T-cell (primary cell): ENCODE measurements at regions not wholly inside any gene's neighbourhood (a gene's known extent, or its start where the extent isn't known, plus 50 kb on each side); places are given as distances from the start of the nearest gene placed in this dataset.

ENCODE experiments used
- ATAC-seq, 4 experiments: fragments of 200-7000 bp in 3 of 4; fragments of 150-1000 bp in 1 of 4; cut with Tn5 transposase; replicated peaks in 1 of 4; 1 replicate in 3 of 4; 2 replicates in 1 of 4; pipeline ENCODE4 v1.10.0; 2021; ENCODE audit warnings: moderate library complexity in 3 of 4, mild to moderate bottlenecking in 2 of 4, moderate number of reproducible peaks in 1 of 4
- CTCF ChIA-PET, 2 donors: fragments of 300-600 bp; sonication (Branson Sonifier 250); formaldehyde crosslinking; loops; one replicate each; lab custom pipeline; 2022; ENCODE audit warnings: antibody characterized with exemption in 2 of 2; lab: Charles Lee
- POLR2A ChIA-PET, 2 donors: fragments of 300-600 bp; sonication (Branson Sonifier 250); formaldehyde crosslinking; loops; one replicate each; lab custom pipeline; 2022; ENCODE audit warnings: antibody characterized with exemption in 2 of 2; lab: Charles Lee
- DNase-seq, 35 experiments: peaks; one replicate each; pipeline versions ENCODE4 v3.0.0 to v3.0.0-alpha.2; 2013 to 2023
- H3K27ac ChIP-seq: one replicate; pipeline ENCODE4 v1.5.1; 2013; ENCODE audit warnings: low read length
- H3K27me3 ChIP-seq, 2 experiments: replicated peaks in 1 of 2; 1 replicate in 1 of 2; 2 replicates in 1 of 2; pipeline versions ENCODE4 v1.6.1 to v1.7.0; 2013; ENCODE audit warnings: low read length in 1 of 2, mixed read lengths in 1 of 2; ENCODE audit not compliant: control insufficient read depth in 2 of 2, insufficient read depth in 2 of 2; ENCODE audit errors: extremely low read depth in 1 of 2
- H3K36me3 ChIP-seq, 2 donors: 1 replicate in 1 of 2; 2 replicates in 1 of 2; pipeline versions ENCODE4 v1.6.1 to v1.7.0; 2013; ENCODE audit warnings: low read length in 1 of 2; ENCODE audit not compliant: control insufficient read depth in 2 of 2, insufficient read depth in 1 of 2; ENCODE audit errors: extremely low read depth in 1 of 2
- H3K4me1 ChIP-seq, 2 experiments: 1 replicate in 1 of 2; 2 replicates in 1 of 2; pipeline versions ENCODE4 v1.6.1 to v1.7.0; 2013; ENCODE audit warnings: low read length in 2 of 2, mixed read lengths in 1 of 2; ENCODE audit not compliant: insufficient read depth in 2 of 2, control insufficient read depth in 1 of 2; ENCODE audit errors: extremely low read depth in 1 of 2
- H3K4me3 ChIP-seq, 2 donors: 1 replicate in 1 of 2; 2 replicates in 1 of 2; pipeline versions ENCODE4 v1.5.1 to v1.7.0; 2013; ENCODE audit warnings: mild to moderate bottlenecking in 2 of 2, low read length in 1 of 2, moderate library complexity in 1 of 2; ENCODE audit not compliant: control insufficient read depth in 1 of 2; ENCODE audit errors: extremely low read depth in 1 of 2
- H3K9me3 ChIP-seq: 2 replicates; pipeline ENCODE4 v1.7.0; 2013
- H3K27ac Mint-ChIP-seq, 2 donors: one replicate each; pipeline ENCODE4 v1.8.0; 2020 to 2021; ENCODE audit warnings: mild to moderate bottlenecking in 2 of 2, mixed read lengths in 2 of 2
- H3K27me3 Mint-ChIP-seq, 2 donors: one replicate each; pipeline ENCODE4 v1.8.0; 2021 to 2022; ENCODE audit warnings: mixed read lengths in 2 of 2
- H3K36me3 Mint-ChIP-seq: one replicate; pipeline ENCODE4 v1.8.0; 2021; ENCODE audit warnings: mixed read lengths
- H3K4me1 Mint-ChIP-seq, 3 donors: one replicate each; pipeline ENCODE4 v1.8.0; 2020 to 2022; ENCODE audit warnings: mixed read lengths in 3 of 3, mild to moderate bottlenecking in 1 of 3
- H3K4me3 Mint-ChIP-seq, 3 donors: one replicate each; pipeline ENCODE4 v1.8.0; 2020 to 2022; ENCODE audit warnings: mild to moderate bottlenecking in 3 of 3, mixed read lengths in 3 of 3, moderate library complexity in 3 of 3
- H3K9me3 Mint-ChIP-seq, 3 donors: one replicate each; pipeline ENCODE4 v1.8.0; 2020 to 2022; ENCODE audit warnings: mixed read lengths in 3 of 3
- WGBS: methylation state at CpG from one replicate; pipeline ENCODE4 v1.1.5; 2013; ENCODE audit warnings: missing lambda C conversion rate; ENCODE audit not compliant: insufficient coverage; 5-methylcytosine and 5-hydroxymethylcytosine counted together

- Mint-ChIP-seq H3K36me3 (no peaks in the 10 kb centered on the region), H3K9me3 (peaks cover 0 to 3% (median 0%) of the 10 kb centered on the region in 3 donors), H3K27me3 (peaks cover 2 to 9% of the 10 kb centered on the region in 2 donors), H3K27ac (no peak overlapping the region), H3K4me3 (no peak overlapping the region), H3K4me1 (no peaks in the 10 kb centered on the region)
- ATAC-seq = no peak
- Histone ChIP-seq H3K27ac (no peak overlapping the region), H3K4me1 (no peaks in the 10 kb centered on the region), H3K36me3 (no peaks in the 10 kb centered on the region), H3K4me3 (no peak overlapping the region), H3K27me3 (peaks cover 0 to 10% of the 10 kb centered on the region in 2 experiments), H3K9me3 (no peaks in the 10 kb centered on the region)
- CTCF ChIA-PET = no interaction called here
- POLR2A ChIA-PET = no interaction called here
- DNase-seq = no peak
- WGBS = 81% methylated on average over 5 of the region's 6 CpGs
These were observed 127.1 kb downstream of the ASB7 start for GRCh38 chr15:100729461-100729860.

GRCh38 chr15:100730129-100730528 lies 127.7 kb downstream of the ASB7 start:
- no peaks in the 10 kb centered on the region for H3K36me3 ChIP-seq
- no peak overlapping the region for H3K4me3 ChIP-seq
- CTCF ChIA-PET = interaction anchor here in 1 of 2 donors (0.6 kb wide), 1 partner anchor 189 kb away, joined by 3 read pairs; no protein-coding TSS in a partner anchor
- H3K9me3 Mint-ChIP-seq = peaks cover 0 to 3% (median 0%) of the 10 kb centered on the region in 3 donors
- H3K4me3 Mint-ChIP-seq = no peak overlapping the region
- H3K27me3 ChIP-seq = peaks cover 0 to 10% of the 10 kb centered on the region in 2 experiments
- H3K27ac ChIP-seq = no peak overlapping the region
- no peaks in the 10 kb centered on the region for H3K36me3 Mint-ChIP-seq
- H3K27ac Mint-ChIP-seq = no peak overlapping the region
- H3K9me3 ChIP-seq = no peaks in the 10 kb centered on the region
- ATAC-seq (no peak), DNase-seq (no peak)
- peaks cover 2 to 9% of the 10 kb centered on the region in 2 donors for H3K27me3 Mint-ChIP-seq
- WGBS = 0% methylated on average over 1 of the region's 7 CpGs
- H3K4me1 Mint-ChIP-seq = no peaks in the 10 kb centered on the region
- no peaks in the 10 kb centered on the region for H3K4me1 ChIP-seq
- POLR2A ChIA-PET = no interaction called here

GRCh38 chr15:100730655-100731266 lies 128.4 kb downstream of the ASB7 start:
- Histone ChIP-seq H3K4me3 (no peak overlapping the region), H3K36me3 (no peaks in the 10 kb centered on the region), H3K27ac (no peak overlapping the region), H3K27me3 (peaks cover 0 to 10% of the 10 kb centered on the region in 2 experiments), H3K9me3 (no peaks in the 10 kb centered on the region), H3K4me1 (no peaks in the 10 kb centered on the region)
- peaks cover 3 to 9% of the 10 kb centered on the region in 2 donors for H3K27me3 Mint-ChIP-seq
- DNase-seq = no peak
- H3K9me3 Mint-ChIP-seq = peaks cover 0 to 3% (median 0%) of the 10 kb centered on the region in 3 donors
- H3K4me1 Mint-ChIP-seq = no peaks in the 10 kb centered on the region
- no peak overlapping the region for H3K27ac Mint-ChIP-seq
- no peak overlapping the region for H3K4me3 Mint-ChIP-seq
- ChIA-PET POLR2A (no interaction called here), CTCF (interaction anchor here in 1 of 2 donors (0.6 kb wide), 1 partner anchor 190 kb away, joined by 3 read pairs; no protein-coding TSS in a partner anchor)
- H3K36me3 Mint-ChIP-seq = no peaks in the 10 kb centered on the region
- 76% methylated on average over 3 of the region's 7 CpGs for whole genome bisulfite sequencing
- ATAC-seq = no peak

GRCh38 chr15:100731267-100732152 lies 129.1 kb downstream of the ASB7 start:
- Mint-ChIP-seq H3K9me3 (peaks cover 0 to 3% (median 0%) of the 10 kb centered on the region in 3 donors), H3K27me3 (peaks cover 4 to 9% of the 10 kb centered on the region in 2 donors), H3K4me3 (no peak overlapping the region), H3K36me3 (no peaks in the 10 kb centered on the region), H3K27ac (no peak overlapping the region), H3K4me1 (no peaks in the 10 kb centered on the region)
- Histone ChIP-seq H3K27ac (no peak overlapping the region), H3K9me3 (no peaks in the 10 kb centered on the region), H3K27me3 (peaks cover 0 to 10% of the 10 kb centered on the region in 2 experiments), H3K36me3 (no peaks in the 10 kb centered on the region), H3K4me1 (no peaks in the 10 kb centered on the region), H3K4me3 (no peak overlapping the region)
- WGBS = 90% methylated on average over 6 of the region's 10 CpGs
- ChIA-PET POLR2A (no interaction called here), CTCF (no interaction called here)
- ATAC-seq (no peak), DNase-seq (no peak)

- no peak overlapping the region for H3K4me3 ChIP-seq
- peaks cover 0 to 12% of the 10 kb centered on the region in 2 experiments for H3K27me3 ChIP-seq
- H3K4me1 Mint-ChIP-seq = no peaks in the 10 kb centered on the region
- peaks cover 4 to 9% of the 10 kb centered on the region in 2 donors for H3K27me3 Mint-ChIP-seq
- ATAC-seq (no peak), DNase-seq (no peak)
- no peaks in the 10 kb centered on the region for H3K36me3 ChIP-seq
- no peaks in the 10 kb centered on the region for H3K4me1 ChIP-seq
- H3K9me3 ChIP-seq = no peaks in the 10 kb centered on the region
- 39% methylated on average over 5 of the region's 7 CpGs for WGBS
- no peak overlapping the region for H3K27ac ChIP-seq
- no peaks in the 10 kb centered on the region for H3K36me3 Mint-ChIP-seq
- H3K4me3 Mint-ChIP-seq = no peak overlapping the region
- H3K27ac Mint-ChIP-seq = no peak overlapping the region
- POLR2A ChIA-PET = no interaction called here
- H3K9me3 Mint-ChIP-seq = peaks cover 0 to 3% (median 0%) of the 10 kb centered on the region in 3 donors
- CTCF ChIA-PET = interaction anchor here in 1 of 2 donors (0.6 kb wide), 1 partner anchor 14 kb away, joined by 7 read pairs; no protein-coding TSS in a partner anchor
These were observed 130.0 kb downstream of the ASB7 start for GRCh38 chr15:100732211-100733055.
